ENCODE measurements at regions not wholly inside any gene's neighbourhood (a gene's known extent, or its start where the extent isn't known, plus 50 kb on each side); places are given as distances from the start of the nearest gene placed in this dataset.
"Not testable (repeated sequence)": the region's sequence is repeated elsewhere in the genome, so short reads cannot be mapped to it uniquely, and the experiment has no call there.

DNA sequence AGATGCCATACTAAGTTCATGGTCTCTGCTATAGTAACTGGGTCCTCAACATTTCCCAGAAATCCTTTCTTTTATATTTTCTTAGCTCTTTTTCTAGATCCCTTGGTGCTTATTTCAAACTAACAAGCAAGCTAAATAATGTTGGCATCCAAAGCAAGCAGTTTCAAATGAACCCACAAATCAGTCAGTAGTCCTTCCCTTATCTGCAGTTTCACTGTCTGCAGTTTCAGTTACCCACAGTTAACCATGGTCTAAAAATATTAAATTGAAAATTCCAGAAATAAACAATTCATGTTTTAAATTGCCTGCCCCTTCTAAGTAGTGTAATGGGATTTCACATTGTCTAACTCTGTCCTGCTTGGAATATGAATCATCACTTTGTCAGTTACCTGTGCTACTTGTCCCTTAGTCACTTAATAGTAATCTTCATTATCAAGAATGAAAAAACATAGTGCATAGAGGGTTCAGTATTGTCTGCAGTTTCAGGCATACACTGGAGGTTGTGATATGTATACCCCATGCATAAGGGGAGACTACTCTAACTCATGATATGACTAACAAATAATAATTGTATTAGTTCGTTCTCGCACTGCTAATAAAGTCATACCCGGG is 633.7 kb downstream of the MECOM start:
- DNase-seq (ENCODE audit: low read depth in 4 of 4, low spot score in 3 of 4), result no peak

DNA sequence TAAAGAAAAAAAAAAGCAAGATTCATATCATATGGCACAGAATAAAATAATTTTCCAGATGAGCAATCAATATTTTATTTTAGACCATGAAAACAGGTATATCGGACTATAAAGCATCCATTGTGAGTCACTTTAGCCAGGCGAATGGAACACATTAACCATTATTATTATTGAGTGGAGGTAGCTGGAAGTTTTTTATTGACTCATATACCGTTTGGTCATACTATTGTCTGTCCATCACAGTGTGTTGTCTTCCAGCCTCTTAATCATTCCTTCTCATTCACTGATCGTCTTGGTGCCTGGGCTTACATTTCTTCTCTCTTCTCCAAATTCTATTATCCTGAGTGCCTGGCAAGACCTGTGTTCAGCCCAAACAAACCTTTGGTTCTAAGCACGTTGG is 634.8 kb downstream of the MECOM start:
- DNase-seq (ENCODE audit: low read depth in 4 of 4, low spot score in 3 of 4), result no peak

DNA sequence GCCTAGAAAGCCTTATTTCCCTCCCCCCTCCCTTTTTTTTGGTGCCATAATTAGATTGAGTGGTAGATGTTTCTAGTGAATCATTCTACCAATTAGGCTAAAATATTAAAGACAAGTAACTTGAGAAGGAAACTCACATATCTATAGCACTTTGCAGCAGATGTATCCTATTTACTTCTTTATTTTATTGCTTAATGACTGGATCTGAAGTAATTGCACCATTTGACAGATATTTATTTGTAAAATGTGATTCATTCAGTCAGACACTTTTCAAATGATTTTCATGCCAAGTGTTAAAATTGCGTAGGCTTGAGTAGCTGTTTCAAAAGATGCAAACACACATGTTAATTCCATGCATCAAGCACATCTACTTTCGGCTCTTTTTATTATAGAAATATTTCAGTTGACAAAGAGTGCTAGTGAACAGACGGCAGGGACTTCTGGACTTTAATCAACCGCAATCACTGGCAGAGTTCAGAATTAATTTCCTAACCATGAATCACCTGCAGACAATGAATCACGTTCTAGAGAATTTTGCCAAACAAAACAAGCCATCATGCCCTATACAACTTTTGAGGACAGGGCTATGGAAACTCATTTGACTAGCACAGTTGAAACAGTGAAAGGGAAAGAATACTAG is 636.8 kb downstream of the MECOM start:
- no peak for DNase-seq (ENCODE audit: low read depth in 4 of 4, low spot score in 3 of 4)

DNA sequence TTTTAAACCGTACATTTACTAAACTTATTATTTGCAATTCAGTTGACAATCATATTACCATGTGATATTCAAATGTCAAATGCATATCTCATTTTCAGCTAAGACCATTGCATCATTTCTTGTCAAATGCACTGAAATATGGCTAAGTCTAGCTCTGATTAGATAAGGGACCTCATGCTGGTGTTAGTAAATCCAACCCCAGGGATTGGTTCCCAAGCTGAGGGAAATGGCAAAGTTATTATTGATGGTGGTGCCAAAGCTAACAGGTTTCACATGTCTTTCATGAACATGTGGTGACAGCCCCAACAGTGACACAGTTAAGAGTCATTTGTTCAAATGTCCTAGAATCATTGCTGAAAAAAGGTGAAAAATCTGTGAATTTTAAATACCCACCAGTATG is 641.1 kb downstream of the MECOM start:
- DNase-seq (ENCODE audit: low read depth in 4 of 4, low spot score in 3 of 4), result no peak

DNA sequence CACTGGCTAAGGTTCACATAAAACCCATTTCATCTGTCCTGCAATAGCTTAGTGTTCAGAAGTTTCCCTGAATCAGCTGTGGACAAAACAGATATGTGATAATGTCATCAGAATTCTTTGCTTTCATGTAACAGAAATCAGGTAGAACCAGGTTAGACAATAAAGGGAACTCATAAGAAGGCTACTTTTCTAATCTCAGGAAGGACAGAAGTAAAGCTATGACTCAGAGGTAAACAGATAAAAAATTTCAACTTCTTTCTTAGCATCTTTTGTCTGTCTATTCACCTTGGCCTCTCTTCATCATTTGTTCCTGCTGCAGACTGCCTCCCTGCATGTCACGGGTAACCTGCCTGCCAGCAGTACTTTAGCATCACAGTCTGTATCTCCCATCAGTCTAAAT is 643.1 kb downstream of the MECOM start:
- DNase-seq (ENCODE audit: low read depth in 4 of 4, low spot score in 3 of 4), result no peak

DNA sequence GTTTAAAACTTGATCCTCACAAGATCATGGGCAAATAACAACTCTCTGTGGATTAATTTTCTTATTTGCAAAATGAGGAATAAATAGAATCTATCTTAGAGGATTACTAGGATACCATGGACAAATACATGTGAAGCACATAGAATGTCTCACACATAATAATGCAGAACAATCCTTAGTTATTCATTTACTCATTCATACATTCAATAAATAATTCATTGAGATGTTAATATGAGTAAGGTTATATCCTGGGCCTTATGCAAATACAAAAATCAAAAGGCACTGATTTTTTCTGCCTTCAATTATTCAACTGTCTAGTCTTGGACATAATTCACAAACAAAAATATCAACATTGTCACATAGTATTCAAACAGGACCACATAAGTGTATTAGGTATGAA is 654.1 kb downstream of the MECOM start:
- no peak for DNase-seq (ENCODE audit: low read depth in 4 of 4, low spot score in 3 of 4)

DNA sequence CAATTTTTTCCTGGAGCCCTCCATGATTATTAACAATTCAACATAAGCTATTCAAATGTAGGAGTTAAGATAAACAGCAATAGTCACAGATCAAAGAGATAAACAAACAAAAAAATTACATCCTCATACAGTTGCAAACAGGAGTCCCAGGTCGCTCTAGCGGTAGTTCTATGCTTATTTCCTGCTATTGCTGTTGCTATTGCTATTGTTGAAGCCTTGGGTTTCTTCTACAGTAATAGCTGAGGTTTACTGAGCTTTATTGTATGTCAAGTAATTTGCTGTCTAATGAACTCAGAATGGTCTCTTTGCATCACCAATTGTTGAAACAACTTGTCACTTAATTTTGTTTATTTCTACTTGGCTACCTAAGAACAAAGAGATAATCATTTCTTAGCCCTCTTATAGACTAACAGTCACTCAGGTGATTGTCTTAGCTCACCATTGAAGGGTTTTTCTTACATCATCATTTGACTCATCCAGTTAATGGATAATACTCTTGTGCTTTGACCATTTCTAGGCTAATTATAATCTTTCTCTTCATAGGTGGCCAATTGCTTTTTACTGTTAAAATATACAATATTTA is 654.6 kb downstream of the MECOM start:
- no peak for DNase-seq (ENCODE audit: low read depth in 4 of 4, low spot score in 3 of 4)

DNA sequence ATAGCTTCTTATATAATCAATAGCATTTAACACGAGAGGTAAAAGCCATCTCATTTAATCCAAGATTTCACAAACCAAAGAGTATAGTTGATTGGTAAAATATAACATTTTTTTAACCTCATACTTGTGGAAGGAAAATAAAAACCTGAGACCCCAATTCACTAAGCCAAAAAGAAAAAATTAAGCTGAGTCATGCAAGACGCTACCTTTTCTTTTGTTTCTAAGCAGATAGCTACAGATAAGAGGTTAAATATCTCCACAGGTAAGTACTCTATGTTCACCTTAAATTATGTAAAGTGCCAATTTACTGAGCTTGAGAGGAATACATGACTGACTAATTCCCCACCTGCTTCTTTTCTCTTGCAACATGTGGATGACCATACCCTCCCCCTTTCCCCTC is 656.4 kb downstream of the MECOM start:
- no peak for DNase-seq (ENCODE audit: low read depth in 4 of 4, low spot score in 3 of 4)

DNA sequence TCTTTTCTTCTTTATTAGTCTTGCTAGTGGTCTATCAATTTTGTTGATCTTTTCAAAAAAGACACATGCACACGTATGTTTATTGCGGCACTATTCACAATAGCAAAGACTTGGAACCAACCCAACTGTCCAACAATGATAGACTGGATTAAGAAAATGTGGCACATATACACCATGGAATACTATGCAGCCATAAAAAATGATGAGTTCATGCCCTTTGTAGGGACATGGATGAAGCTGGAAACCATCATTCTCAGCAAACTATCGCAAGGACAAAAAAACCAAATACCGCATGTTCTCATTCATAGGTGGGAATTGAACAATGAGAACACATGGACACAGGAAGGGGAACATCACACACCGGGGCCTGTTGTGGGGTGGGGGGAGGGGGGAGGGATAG is 657.1 kb downstream of the MECOM start:
- not testable (repeated sequence) for DNase-seq (ENCODE audit: low read depth in 4 of 4, low spot score in 3 of 4)

DNA sequence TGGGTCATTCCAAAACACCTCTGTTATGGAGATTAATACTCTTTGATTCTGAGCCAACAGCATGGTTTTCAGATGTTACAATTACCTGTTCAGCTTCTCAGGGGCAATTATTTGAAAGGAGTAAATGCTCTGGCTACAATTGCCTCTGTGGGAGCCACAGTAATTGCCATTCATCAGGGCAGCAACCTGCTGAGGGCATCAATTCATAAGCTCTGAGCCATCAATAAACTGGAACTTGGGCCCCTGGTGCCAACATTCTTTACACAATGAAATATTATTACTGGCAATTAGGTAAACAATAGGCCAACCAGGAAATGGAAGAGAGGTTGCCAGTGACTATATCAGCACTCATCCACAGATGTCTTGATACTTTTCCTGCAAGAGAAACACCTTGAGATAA is 660.8 kb downstream of the MECOM start:
- no peak for DNase-seq (ENCODE audit: low read depth in 4 of 4, low spot score in 3 of 4)

DNA sequence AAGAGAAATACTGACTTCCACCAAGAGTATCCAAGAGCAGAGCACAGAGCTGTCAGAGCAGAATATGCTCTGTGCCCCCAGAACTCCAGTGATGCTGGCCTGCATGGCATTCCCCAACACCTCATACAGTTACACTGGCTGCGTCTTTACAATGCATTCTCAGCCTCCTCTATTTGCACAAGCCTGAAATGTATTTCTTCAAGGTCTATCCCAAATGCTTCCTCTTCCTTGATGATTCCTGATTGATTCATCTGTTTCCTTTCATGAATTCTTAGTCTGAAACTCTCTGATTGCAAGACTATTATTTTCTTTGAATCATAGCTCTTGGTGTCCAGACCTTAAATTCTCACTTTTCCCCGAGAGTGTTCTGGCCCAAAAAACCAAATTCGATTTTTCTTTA is 664.7 kb downstream of the MECOM start:
- no peak for DNase-seq (ENCODE audit: low read depth in 4 of 4, low spot score in 3 of 4)

DNA sequence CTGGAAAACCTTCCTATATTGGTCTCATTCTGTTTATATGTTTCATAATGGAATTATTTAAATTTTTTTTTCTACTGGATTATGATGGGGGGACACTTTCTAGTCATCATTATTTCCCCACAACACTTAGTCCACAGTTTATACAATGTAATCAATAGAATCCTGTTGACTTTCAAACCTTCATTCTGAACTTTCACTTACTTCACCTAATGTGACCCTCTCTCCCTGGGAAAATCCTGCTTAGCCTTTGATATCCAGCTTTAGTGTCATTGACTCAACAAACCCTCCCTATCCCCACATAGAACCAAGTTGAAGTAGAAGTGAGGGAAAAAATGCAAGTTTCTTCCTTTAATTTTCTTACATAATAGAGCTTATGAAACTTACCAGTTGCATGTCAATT is 666.0 kb downstream of the MECOM start:
- no peak for DNase-seq (ENCODE audit: low read depth in 4 of 4, low spot score in 3 of 4)

DNA sequence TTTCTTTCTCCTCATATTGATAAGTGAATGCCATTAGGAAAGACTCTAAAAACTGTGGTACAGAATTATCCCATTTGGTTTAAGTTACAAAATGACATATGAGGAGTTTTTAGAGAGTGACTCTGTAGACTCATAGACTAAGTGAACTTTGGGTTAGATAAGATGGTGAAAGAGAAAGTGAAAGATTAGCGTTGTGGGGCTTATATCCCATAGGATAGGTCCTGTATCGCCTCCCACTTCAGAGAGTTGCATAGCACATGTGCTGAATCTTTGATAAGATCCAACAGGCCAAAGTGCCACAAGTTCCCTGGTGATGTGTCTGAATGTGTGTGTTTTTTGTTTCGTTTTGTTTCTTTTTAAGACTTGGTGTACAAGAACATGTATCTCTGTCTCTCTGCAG is 666.9 kb downstream of the MECOM start:
- no peak for DNase-seq (ENCODE audit: low read depth in 4 of 4, low spot score in 3 of 4)

DNA sequence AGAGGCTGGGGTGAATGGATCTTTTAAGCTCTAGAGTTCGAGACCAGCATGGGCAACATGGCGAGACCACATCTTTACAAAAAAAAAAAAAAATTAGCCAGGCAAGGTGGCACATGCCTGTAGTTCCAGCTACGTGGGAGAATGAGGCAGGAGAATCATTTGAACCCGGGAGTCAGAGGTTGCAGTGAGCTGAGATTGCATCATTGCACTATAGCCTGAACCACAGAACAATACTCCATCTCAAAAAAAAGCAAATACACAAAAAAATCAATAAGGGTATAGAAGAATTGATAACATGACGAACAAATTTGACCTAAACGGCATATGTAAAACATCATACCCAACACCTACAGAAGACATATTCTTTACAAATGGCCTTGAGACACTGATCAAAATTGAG is 668.4 kb downstream of the MECOM start:
- no peak for DNase-seq (ENCODE audit: low read depth in 4 of 4, low spot score in 3 of 4)

DNA sequence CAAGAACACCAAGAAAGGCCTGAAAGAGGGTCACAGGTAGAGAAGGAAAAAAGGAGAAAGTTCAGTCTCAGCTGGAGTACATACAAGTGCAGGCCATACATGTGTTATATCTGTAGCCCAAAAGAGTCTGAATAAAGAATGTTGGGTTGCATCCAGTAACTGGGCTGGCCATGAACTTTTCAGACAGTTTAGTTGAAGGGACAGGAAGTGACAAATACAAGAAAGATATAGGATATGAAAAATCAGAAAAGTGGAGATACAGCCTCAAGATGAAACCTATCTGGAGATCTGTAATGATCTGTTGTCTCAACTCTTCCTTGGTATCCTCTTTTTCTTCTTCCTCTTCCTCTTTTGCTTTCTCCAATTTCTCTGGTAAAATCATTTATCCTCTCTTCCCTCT is 671.7 kb downstream of the MECOM start:
- no peak for DNase-seq (ENCODE audit: low read depth in 4 of 4, low spot score in 3 of 4)

DNA sequence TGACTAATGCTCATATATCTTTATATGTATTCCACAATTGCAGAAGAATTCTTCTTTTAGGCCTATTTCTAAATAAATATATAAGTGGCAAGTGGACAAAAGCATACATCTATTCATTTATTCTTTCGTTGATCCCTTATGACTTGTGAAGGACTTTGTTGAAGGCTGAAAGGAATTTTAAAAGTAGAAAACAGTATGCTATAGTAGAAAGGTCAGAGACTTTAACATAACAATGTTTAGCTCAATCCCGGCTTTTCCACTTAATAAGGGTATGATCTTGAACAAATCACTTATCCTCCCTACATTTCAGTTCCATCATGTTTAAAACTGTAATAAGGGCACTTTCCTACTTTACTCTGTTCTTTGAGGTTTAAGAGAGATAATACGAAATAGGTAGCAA is 672.9 kb downstream of the MECOM start:
- no peak for DNase-seq (ENCODE audit: low read depth in 4 of 4, low spot score in 3 of 4)

DNA sequence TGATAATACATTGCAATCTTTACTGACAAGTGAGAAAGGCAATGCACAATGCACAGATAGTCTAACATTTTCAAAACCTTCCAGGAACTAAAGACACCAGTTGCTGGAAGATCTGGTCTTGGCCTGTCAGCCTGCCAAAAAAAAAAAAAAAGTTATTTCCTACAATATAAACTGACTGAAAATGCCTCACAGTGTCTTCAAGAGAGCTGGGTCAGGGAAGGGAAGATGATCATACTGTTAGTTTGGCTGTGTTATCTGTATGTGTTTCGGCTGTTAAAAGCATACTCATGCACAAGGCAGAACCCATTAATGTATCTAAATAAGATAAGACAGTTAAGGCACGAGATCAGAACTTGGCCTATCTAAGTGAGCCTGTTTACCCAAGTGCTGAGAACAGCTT is 673.4 kb downstream of the MECOM start:
- DNase-seq (ENCODE audit: low read depth in 4 of 4, low spot score in 3 of 4), result no peak

DNA sequence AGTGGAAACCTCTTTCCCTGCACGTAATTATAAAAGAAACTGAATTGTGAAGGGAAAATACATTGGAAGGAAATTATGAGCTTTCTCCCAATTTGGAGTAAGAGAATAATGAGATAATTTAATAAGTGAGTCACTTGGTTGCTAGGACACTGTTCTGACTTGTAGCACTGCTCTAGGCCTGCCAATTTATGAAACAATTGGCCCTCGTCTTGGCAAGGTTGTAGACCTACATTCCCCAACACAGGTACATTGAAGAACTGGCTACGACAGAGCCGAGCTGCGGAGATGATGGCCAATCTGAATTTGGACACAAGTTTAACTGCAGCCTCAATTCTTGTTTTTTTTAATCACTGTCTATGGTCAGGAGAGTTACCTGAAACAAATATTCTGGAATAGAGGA is 674.1 kb downstream of the MECOM start:
- no peak for DNase-seq (ENCODE audit: low read depth in 4 of 4, low spot score in 3 of 4)

DNA sequence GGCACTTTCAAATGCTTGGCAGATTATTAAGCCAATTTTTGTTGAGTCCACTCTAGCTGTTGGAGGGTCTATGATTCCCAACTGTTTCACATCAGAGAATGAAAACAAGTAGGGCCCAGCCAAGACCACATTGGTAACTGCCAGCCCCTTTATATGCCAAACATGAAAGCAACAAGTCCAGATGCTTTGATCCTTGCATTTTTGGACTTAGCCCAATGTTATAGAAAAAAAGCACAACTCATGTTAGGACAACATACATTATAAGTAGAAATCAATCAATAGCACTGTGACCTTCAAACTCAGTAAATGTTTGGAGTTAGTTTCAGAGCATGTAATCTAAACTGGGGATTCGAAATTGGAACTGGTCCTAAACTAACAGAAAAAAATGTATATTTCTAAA is 674.7 kb downstream of the MECOM start:
- DNase-seq (ENCODE audit: low read depth in 4 of 4, low spot score in 3 of 4), result no peak

DNA sequence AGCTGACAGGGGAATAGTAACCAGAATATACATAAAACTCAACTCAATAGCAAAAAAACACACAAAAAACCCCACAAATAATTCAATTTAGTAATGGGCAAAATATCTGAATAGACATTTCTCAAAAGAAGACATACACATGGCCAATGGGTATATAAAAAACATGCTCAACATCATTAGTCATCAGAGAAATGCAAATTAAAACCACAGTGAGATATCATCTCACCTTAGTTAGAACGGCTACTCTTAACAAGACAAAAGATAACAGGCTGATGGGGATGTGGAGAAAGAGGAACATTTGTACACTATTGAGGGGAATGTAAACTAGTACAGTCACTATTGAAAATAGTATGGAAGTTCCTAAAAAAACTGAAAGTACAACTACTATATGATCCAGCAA is 678.6 kb downstream of the MECOM start:
- no peak for DNase-seq (ENCODE audit: low read depth in 4 of 4, low spot score in 3 of 4)

DNA sequence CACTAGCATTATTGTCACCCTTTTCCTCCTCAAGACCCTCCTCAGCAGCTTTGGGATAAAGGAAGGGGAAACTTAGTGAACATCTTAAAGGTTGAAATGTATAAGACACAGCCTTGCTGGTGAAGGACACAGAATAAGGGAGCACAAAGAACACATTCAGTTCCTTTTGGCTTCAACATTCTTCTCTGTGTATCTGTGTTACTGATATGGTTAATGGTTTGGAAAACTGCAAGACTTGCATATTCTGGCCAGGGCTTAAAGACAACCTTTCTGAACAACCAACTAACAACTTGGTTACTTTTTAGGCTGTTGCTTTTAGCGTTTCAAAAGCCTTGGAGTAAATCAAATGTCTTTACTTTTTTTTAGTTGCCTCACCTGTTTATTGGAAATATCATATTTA is 680.5 kb downstream of the MECOM start:
- DNase-seq (ENCODE audit: low read depth in 4 of 4, low spot score in 3 of 4), result no peak

DNA sequence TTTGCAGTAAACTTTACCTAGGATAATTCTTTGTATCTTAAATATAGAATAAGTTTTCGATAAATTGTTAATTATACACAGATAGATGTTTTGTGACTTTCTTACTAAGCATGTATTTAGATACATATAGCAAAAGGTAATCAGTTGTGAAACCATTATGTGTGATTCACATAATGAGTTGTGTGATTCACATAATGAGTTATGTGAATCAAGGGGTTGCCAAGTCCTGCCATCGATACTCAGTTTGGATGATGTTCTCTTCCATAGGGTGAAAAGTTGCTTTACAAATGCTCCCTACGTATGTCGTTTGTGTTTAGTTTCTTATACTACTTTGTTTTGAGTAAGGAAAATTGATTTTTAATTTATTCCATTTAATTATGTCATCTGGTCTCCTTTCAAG is 682.1 kb downstream of the MECOM start:
- DNase-seq (ENCODE audit: low read depth in 4 of 4, low spot score in 3 of 4), result no peak

All from right renal pelvis (tissue), 4 donors.